ENCODE measurements at regions not wholly inside any gene's neighbourhood (a gene's known extent, or its start where the extent isn't known, plus 50 kb on each side); places are given as distances from the start of the nearest gene placed in this dataset.

DNA sequence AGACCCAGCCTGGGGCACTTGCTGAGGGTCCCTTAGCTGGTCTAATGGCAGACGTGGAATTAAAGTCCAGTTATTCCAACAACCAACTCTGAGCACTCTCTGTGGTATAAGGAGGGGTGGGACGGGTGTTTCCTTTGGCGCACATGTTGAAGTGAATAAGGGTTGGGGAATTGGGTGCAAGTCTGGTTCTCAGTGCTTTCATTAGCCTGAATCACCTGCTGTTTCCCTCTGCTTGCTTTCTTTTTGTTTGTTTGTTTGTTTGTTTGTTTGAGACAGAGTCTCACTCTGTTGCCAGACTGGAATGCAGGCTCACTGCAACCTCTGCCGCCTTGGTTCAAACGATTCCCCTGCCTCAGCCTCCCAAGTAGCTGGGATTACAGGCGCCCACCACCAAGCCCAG is 110.1 kb downstream of the TNFAIP3 start:
- Histone ChIP-seq H3K9ac (ENCODE audit: control insufficient read depth, extremely low read depth, insufficient read depth, low read length) (no peak overlapping the region), H3K36me3 (ENCODE audit: control insufficient read depth in 2 of 2, extremely low read depth in 1 of 2, insufficient read depth in 2 of 2, low read length in 2 of 2) (no peaks in the 10 kb centered on the region), H3K27me3 (ENCODE audit: control insufficient read depth, extremely low read depth, insufficient read depth, low read length) (no peaks in the 10 kb centered on the region), H3K4me3 (ENCODE audit: control insufficient read depth in 2 of 3, extremely low read depth in 1 of 3, insufficient read depth in 2 of 3, low read depth in 1 of 3, low read length in 3 of 3) (no peak overlapping the region), H4K20me1 (ENCODE audit: control insufficient read depth, extremely low read depth, insufficient read depth, low read length) (no peaks in the 10 kb centered on the region), H3K4me1 (ENCODE audit: control insufficient read depth, extremely low read depth, insufficient read depth, low read length) (peaks cover 16% of the 10 kb centered on the region), H3K27ac (ENCODE audit: control insufficient read depth, insufficient read depth, low read length) (no peak overlapping the region), H3K9me1 (ENCODE audit: control insufficient read depth, extremely low read depth, insufficient read depth, low read length) (no peaks in the 10 kb centered on the region), H2AFZ (ENCODE audit: control insufficient read depth, low read length) (no peak overlapping the region), H3K4me2 (ENCODE audit: control insufficient read depth, extremely low read depth, insufficient read depth, low read depth, low read length) (no peak overlapping the region), H3K79me2 (ENCODE audit: control insufficient read depth, insufficient read depth, low read length) (no peaks in the 10 kb centered on the region), H3K9me3 (ENCODE audit: control insufficient read depth, low read depth, low read length) (no peaks in the 10 kb centered on the region)
- dilution Hi-C loops (cut with MboI; ENCODE audit: extremely low pct_ligation_motif_present, low sequenced_read_pairs): no loop called here
- TF ChIP-seq, protein P1, sequence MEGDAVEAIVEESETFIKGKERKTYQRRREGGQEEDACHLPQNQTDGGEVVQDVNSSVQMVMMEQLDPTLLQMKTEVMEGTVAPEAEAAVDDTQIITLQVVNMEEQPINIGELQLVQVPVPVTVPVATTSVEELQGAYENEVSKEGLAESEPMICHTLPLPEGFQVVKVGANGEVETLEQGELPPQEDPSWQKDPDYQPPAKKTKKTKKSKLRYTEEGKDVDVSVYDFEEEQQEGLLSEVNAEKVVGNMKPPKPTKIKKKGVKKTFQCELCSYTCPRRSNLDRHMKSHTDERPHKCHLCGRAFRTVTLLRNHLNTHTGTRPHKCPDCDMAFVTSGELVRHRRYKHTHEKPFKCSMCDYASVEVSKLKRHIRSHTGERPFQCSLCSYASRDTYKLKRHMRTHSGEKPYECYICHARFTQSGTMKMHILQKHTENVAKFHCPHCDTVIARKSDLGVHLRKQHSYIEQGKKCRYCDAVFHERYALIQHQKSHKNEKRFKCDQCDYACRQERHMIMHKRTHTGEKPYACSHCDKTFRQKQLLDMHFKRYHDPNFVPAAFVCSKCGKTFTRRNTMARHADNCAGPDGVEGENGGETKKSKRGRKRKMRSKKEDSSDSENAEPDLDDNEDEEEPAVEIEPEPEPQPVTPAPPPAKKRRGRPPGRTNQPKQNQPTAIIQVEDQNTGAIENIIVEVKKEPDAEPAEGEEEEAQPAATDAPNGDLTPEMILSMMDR (optimal IDR thresholded peaks at IDR 0.05 in 1 of 3, IDR thresholded peaks at IDR 0.05 in 1 of 3, conservative IDR thresholded peaks at IDR 0.05 in 1 of 3; ENCODE audit: extremely low read depth in 1 of 3, insufficient read depth in 2 of 3, low read length in 3 of 3): no peak
- TF ChIP-seq EZH2 (IDR thresholded peaks at IDR 0.05; ENCODE audit: low read length): no peak
- DNase-seq (ENCODE audit: low read depth, low spot score): no peak
- no peak for FAIRE-seq

DNA sequence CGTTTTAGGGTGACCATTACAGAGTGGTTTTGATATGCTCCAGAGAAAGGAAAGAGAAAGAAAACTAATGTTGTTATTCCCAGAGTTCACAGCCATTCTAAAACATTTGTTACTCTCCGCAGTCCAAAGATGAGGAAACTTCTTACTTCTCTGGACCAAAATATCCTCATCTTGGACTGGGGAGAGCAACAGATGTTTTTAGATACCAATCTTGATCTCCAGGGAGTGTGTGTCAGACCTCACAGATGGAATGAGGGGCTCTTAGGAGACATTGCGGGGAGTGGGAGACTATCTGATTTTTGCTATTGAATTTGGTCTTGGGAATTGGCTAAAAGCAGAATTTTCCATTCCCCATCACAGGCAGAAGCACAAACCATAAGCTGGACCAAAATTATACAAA is 110.8 kb downstream of the TNFAIP3 start:
- dilution Hi-C loops (cut with MboI; ENCODE audit: extremely low pct_ligation_motif_present, low sequenced_read_pairs): no loop called here
- peaks cover 16% of the 10 kb centered on the region for H3K4me1 ChIP-seq (ENCODE audit: control insufficient read depth, extremely low read depth, insufficient read depth, low read length)
- no peaks in the 10 kb centered on the region for H4K20me1 ChIP-seq (ENCODE audit: control insufficient read depth, extremely low read depth, insufficient read depth, low read length)
- no peak overlapping the region for H3K4me2 ChIP-seq (ENCODE audit: control insufficient read depth, extremely low read depth, insufficient read depth, low read depth, low read length)
- no peaks in the 10 kb centered on the region for H3K79me2 ChIP-seq (ENCODE audit: control insufficient read depth, insufficient read depth, low read length)
- no peaks in the 10 kb centered on the region for H3K36me3 ChIP-seq (ENCODE audit: control insufficient read depth in 2 of 2, extremely low read depth in 1 of 2, insufficient read depth in 2 of 2, low read length in 2 of 2)
- no peak overlapping the region for H3K9ac ChIP-seq (ENCODE audit: control insufficient read depth, extremely low read depth, insufficient read depth, low read length)
- no peaks in the 10 kb centered on the region for H3K27me3 ChIP-seq (ENCODE audit: control insufficient read depth, extremely low read depth, insufficient read depth, low read length)
- DNase-seq (ENCODE audit: low read depth, low spot score) (no peak), FAIRE-seq (no peak)
- TF ChIP-seq EZH2 (IDR thresholded peaks at IDR 0.05; ENCODE audit: low read length): no peak
- TF ChIP-seq, protein P1 (optimal IDR thresholded peaks at IDR 0.05 in 1 of 3, IDR thresholded peaks at IDR 0.05 in 1 of 3, conservative IDR thresholded peaks at IDR 0.05 in 1 of 3; ENCODE audit: extremely low read depth in 1 of 3, insufficient read depth in 2 of 3, low read length in 3 of 3): no peak
- no peaks in the 10 kb centered on the region for H3K9me1 ChIP-seq (ENCODE audit: control insufficient read depth, extremely low read depth, insufficient read depth, low read length)
- H3K27ac ChIP-seq (ENCODE audit: control insufficient read depth, insufficient read depth, low read length): peak overlapping the region; percentile 5
- H2AFZ ChIP-seq (ENCODE audit: control insufficient read depth, low read length): no peak overlapping the region
- H3K9me3 ChIP-seq (ENCODE audit: control insufficient read depth, low read depth, low read length): no peaks in the 10 kb centered on the region
- no peak overlapping the region for H3K4me3 ChIP-seq (ENCODE audit: control insufficient read depth in 2 of 3, extremely low read depth in 1 of 3, insufficient read depth in 2 of 3, low read depth in 1 of 3, low read length in 3 of 3)
